H9 (cell line): ENCODE measurements at regions not wholly inside any gene's neighbourhood (a gene's known extent, or its start where the extent isn't known, plus 50 kb on each side); places are given as distances from the start of the nearest gene placed in this dataset.

Source experiments
- DNase-seq: peaks from one replicate; pipeline ENCODE4 v3.0.0-alpha.2; 2017
- H2AFZ ChIP-seq: one replicate; pipeline ENCODE4 v1.6.1; 2013; ENCODE audit warnings: mild to moderate bottlenecking, low read length, control low read depth, moderate library complexity
- H2AK5ac ChIP-seq: 2 replicates; pipeline ENCODE4 v1.6.1; 2013; ENCODE audit warnings: low read length, control low read depth, mixed read lengths; ENCODE audit not compliant: insufficient read length
- H2BK120ac ChIP-seq: one replicate; pipeline ENCODE4 v1.6.1; 2013; ENCODE audit warnings: low read depth, mild to moderate bottlenecking, low read length, control low read depth, inconsistent platforms; ENCODE audit not compliant: poor library complexity, severe bottlenecking
- H2BK12ac ChIP-seq: 2 replicates; pipeline ENCODE4 v1.6.1; 2013; ENCODE audit warnings: low read length, control low read depth, mixed read lengths, low read depth; ENCODE audit not compliant: insufficient read length
- H2BK15ac ChIP-seq: 2 replicates; pipeline ENCODE4 v1.6.1; 2013; ENCODE audit warnings: low read depth, low read length, control low read depth
- H2BK20ac ChIP-seq: one replicate; pipeline ENCODE4 v1.6.1; 2013; ENCODE audit warnings: low read depth, mild to moderate bottlenecking, low read length, control low read depth, inconsistent platforms; ENCODE audit not compliant: poor library complexity, severe bottlenecking
- H2BK5ac ChIP-seq: 2 replicates; pipeline ENCODE4 v1.6.1; 2013; ENCODE audit warnings: low read length, control low read depth, mixed read lengths; ENCODE audit not compliant: insufficient read length
- H3K14ac ChIP-seq: 2 replicates; pipeline ENCODE4 v1.6.1; 2013; ENCODE audit warnings: low read length, control low read depth; ENCODE audit not compliant: insufficient read depth
- H3K18ac ChIP-seq: 2 replicates; pipeline ENCODE4 v1.6.1; 2013; ENCODE audit warnings: low read depth, mild to moderate bottlenecking, mixed read lengths, low read length, control low read depth; ENCODE audit not compliant: insufficient read length
- H3K23ac ChIP-seq: 2 replicates; pipeline ENCODE4 v1.6.1; 2013; ENCODE audit warnings: low read length, control low read depth, mixed read lengths, low read depth; ENCODE audit not compliant: insufficient read length
- H3K23me2 ChIP-seq: 2 replicates; pipeline ENCODE4 v1.6.1; 2013; ENCODE audit warnings: low read depth, mild to moderate bottlenecking, mixed read lengths, low read length, control low read depth; ENCODE audit not compliant: insufficient read length, poor library complexity, severe bottlenecking
- H3K27ac ChIP-seq: 2 replicates; pipeline ENCODE4 v1.5.1; 2013; ENCODE audit warnings: low read length, control low read depth, mixed read lengths, low read depth; ENCODE audit not compliant: insufficient read length
- H3K27me3 ChIP-seq: 2 replicates; pipeline ENCODE4 v1.6.1; 2013; ENCODE audit warnings: low read length, control low read depth, inconsistent platforms; ENCODE audit not compliant: insufficient read depth
- H3K4ac ChIP-seq: 2 replicates; pipeline ENCODE4 v1.6.1; 2013; ENCODE audit warnings: low read depth, mild to moderate bottlenecking, control low read depth, inconsistent platforms, low read length, moderate library complexity
- H3K4me1 ChIP-seq: 2 replicates; pipeline ENCODE4 v1.6.1; 2013; ENCODE audit warnings: low read length, control low read depth, inconsistent platforms; ENCODE audit not compliant: insufficient read depth
- H3K4me2 ChIP-seq: 2 replicates; pipeline ENCODE4 v1.6.1; 2013; ENCODE audit warnings: low read length, control low read depth, mixed read lengths; ENCODE audit not compliant: insufficient read length, insufficient read depth
- H3K56ac ChIP-seq: 2 replicates; pipeline ENCODE4 v1.6.1; 2013; ENCODE audit warnings: low read depth, mild to moderate bottlenecking, mixed read lengths, low read length, control low read depth; ENCODE audit not compliant: insufficient read length
- H3K79me1 ChIP-seq: 2 replicates; pipeline ENCODE4 v1.6.1; 2013; ENCODE audit warnings: low read depth, mild to moderate bottlenecking, moderate library complexity, low read length, control low read depth, inconsistent platforms; ENCODE audit not compliant: insufficient read depth, poor library complexity, severe bottlenecking
- H3K79me2 ChIP-seq: 2 replicates; pipeline ENCODE4 v1.6.1; 2013; ENCODE audit warnings: low read length, control low read depth, inconsistent platforms; ENCODE audit not compliant: insufficient read depth
- H3K9ac ChIP-seq: 2 replicates; pipeline ENCODE4 v1.6.1; 2013; ENCODE audit warnings: low read length, control low read depth, mixed read lengths; ENCODE audit not compliant: insufficient read length; ENCODE audit errors: extremely low read depth
- H3K9me3 ChIP-seq: one replicate; pipeline ENCODE4 v1.6.1; 2013; ENCODE audit warnings: low read depth, low read length, inconsistent platforms; ENCODE audit not compliant: control insufficient read depth
- H3T11ph ChIP-seq: one replicate; pipeline ENCODE4 v1.6.1; 2013; ENCODE audit warnings: mild to moderate bottlenecking, low read length, control low read depth, inconsistent platforms
- H4K20me1 ChIP-seq: one replicate; pipeline ENCODE4 v1.6.1; 2013; ENCODE audit not compliant: control insufficient read depth, insufficient read length, insufficient read depth
- H4K5ac ChIP-seq: 2 replicates; pipeline ENCODE4 v1.6.1; 2013; ENCODE audit warnings: low read depth, mild to moderate bottlenecking, mixed read lengths, low read length, control low read depth; ENCODE audit not compliant: insufficient read length
- H4K8ac ChIP-seq: replicated peaks from 2 replicates; pipeline ENCODE4 v1.6.1; 2013; ENCODE audit warnings: low read length, control low read depth, mixed read lengths, low read depth; ENCODE audit not compliant: insufficient read length
- H4K91ac ChIP-seq: 2 replicates; pipeline ENCODE4 v1.6.1; 2013; ENCODE audit warnings: low read depth, mild to moderate bottlenecking, moderate library complexity, mixed read lengths, low read length, control low read depth; ENCODE audit not compliant: insufficient read length
- H3K27ac Mint-ChIP-seq, 3 experiments: 2 replicates in 2 of 3; 3 replicates in 1 of 3; pipeline ENCODE4 v1.8.0; 2020 to 2021; ENCODE audit warnings: mixed read lengths in 3 of 3, mild to moderate bottlenecking in 1 of 3, moderate library complexity in 1 of 3
- H3K27me3 Mint-ChIP-seq: 2 replicates; pipeline ENCODE4 v1.8.0; 2021; ENCODE audit warnings: low read depth, mild to moderate bottlenecking, moderate library complexity, mixed read lengths
- H3K36me3 Mint-ChIP-seq, 3 experiments: 2 replicates in 2 of 3; 3 replicates in 1 of 3; pipeline ENCODE4 v1.8.0; 2020 to 2021; ENCODE audit warnings: low read depth in 3 of 3, mixed read lengths in 3 of 3; ENCODE audit not compliant: insufficient read depth in 1 of 3
- H3K4me1 Mint-ChIP-seq, 2 experiments: 2 replicates each; pipeline ENCODE4 v1.8.0; 2020; ENCODE audit warnings: mixed read lengths in 2 of 2
- H3K4me3 Mint-ChIP-seq, 2 experiments: 2 replicates in 1 of 2; 3 replicates in 1 of 2; pipeline ENCODE4 v1.8.0; 2020 to 2021; ENCODE audit warnings: mild to moderate bottlenecking in 2 of 2, mixed read lengths in 2 of 2, moderate library complexity in 1 of 2
- H3K9me3 Mint-ChIP-seq, 2 experiments: 2 replicates in 1 of 2; 3 replicates in 1 of 2; pipeline ENCODE4 v1.8.0; 2020; ENCODE audit warnings: mild to moderate bottlenecking in 2 of 2, mixed read lengths in 2 of 2, moderate library complexity in 1 of 2
- WGBS: extraction: QIAGEN DNeasy Blood & Tissue Kit; methylation state at CpG from one replicate; pipeline ENCODE4 v1.1.7; 2013; ENCODE audit warnings: missing lambda C conversion rate, low lambda C conversion rate, mixed read lengths; ENCODE audit not compliant: insufficient read length; ENCODE audit errors: extremely low coverage; 5-methylcytosine and 5-hydroxymethylcytosine counted together
- TF ChIP-seq, protein P1 (sequence below): fragments of 200-600 bp; sonication (generic); conservative IDR thresholded peaks from 3 replicates; pipeline ENCODE4 v1.8.0; 2021; ENCODE audit warnings: antibody characterized with exemption, mild to moderate bottlenecking

DNA sequence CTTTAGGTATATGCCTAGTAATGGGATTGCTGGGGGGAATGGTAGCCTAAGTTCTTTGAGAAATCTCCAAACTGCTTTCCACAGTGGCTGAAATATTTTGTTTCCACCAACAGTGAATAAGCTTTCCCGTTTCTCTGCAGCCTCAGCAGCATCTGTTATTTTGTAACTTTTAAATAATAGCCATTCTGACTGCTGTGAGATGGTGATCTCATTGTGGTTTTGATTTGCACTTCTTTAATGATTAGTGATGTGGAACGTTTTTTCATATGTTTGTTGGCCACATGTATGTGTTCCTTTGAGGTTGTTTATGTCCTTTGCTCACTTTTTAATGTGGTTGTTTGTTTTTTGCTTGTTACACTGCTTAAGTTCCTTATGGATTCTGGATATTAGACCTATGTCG lies 237.4 kb downstream of the CENPF start:
- no CpG with 5 or more reads among the region's 3 CpGs for WGBS
- Histone ChIP-seq H2BK12ac (no peak overlapping the region), H2BK20ac (no peak overlapping the region), H2AK5ac (no peak overlapping the region), H3K27ac (no peak overlapping the region), H2BK5ac (no peak overlapping the region), H4K5ac (no peak overlapping the region), H3K18ac (no peak overlapping the region), H3K23me2 (no peaks in the 10 kb centered on the region), H4K20me1 (no peaks in the 10 kb centered on the region), H3K23ac (no peak overlapping the region), H3K79me2 (no peaks in the 10 kb centered on the region), H3K4me1 (no peaks in the 10 kb centered on the region), H3K14ac (no peak overlapping the region), H3K27me3 (no peaks in the 10 kb centered on the region), H3T11ph (no peak overlapping the region), H3K9me3 (no peaks in the 10 kb centered on the region), H4K91ac (no peak overlapping the region), H2BK120ac (no peak overlapping the region), H3K79me1 (no peaks in the 10 kb centered on the region), H2AFZ (no peak overlapping the region), H2BK15ac (no peak overlapping the region), H3K56ac (no peak overlapping the region), H3K4me2 (no peak overlapping the region), H3K9ac (no peak overlapping the region), H3K4ac (no peak overlapping the region), H4K8ac (no peak overlapping the region)
- Mint-ChIP-seq H3K9me3 (no peaks in the 10 kb centered on the region), H3K27me3 (no peaks in the 10 kb centered on the region; the same call in 1 of the 2 replicates), H3K4me3 (no peak overlapping the region), H3K36me3 (no peaks in the 10 kb centered on the region), H3K4me1 (no peaks in the 10 kb centered on the region), H3K27ac (no peak overlapping the region)
- DNase-seq, result no peak
- TF ChIP-seq, protein P1, sequence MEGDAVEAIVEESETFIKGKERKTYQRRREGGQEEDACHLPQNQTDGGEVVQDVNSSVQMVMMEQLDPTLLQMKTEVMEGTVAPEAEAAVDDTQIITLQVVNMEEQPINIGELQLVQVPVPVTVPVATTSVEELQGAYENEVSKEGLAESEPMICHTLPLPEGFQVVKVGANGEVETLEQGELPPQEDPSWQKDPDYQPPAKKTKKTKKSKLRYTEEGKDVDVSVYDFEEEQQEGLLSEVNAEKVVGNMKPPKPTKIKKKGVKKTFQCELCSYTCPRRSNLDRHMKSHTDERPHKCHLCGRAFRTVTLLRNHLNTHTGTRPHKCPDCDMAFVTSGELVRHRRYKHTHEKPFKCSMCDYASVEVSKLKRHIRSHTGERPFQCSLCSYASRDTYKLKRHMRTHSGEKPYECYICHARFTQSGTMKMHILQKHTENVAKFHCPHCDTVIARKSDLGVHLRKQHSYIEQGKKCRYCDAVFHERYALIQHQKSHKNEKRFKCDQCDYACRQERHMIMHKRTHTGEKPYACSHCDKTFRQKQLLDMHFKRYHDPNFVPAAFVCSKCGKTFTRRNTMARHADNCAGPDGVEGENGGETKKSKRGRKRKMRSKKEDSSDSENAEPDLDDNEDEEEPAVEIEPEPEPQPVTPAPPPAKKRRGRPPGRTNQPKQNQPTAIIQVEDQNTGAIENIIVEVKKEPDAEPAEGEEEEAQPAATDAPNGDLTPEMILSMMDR, result no peak
